Activated B cell treated with CpG ODN at 0.5 μM for 24 hours (primary cell): ENCODE measurements at regions not wholly inside any gene's neighbourhood (a gene's known extent, or its start where the extent isn't known, plus 50 kb on each side); places are given as distances from the start of the nearest gene placed in this dataset.
"Not testable (repeated sequence)": the region's sequence is repeated elsewhere in the genome, so short reads cannot be mapped to it uniquely, and the experiment has no call there.

Source experiments
- ATAC-seq: fragments of 200-7000 bp; cut with Tn5 transposase; one replicate; pipeline ENCODE4 v1.10.0; 2021; ENCODE audit warnings: low read depth, mild to moderate bottlenecking, moderate library complexity
- CTCF ChIA-PET: fragments of 350-600 bp; sonication (Branson Sonifier 250); formaldehyde crosslinking; loops from one replicate; lab custom pipeline; 2021; ENCODE audit warnings: antibody characterized with exemption; lab: Charles Lee
- POLR2A ChIA-PET: fragments of 350-600 bp; sonication (Branson Sonifier 250); formaldehyde crosslinking; loops from one replicate; lab custom pipeline; 2021; ENCODE audit warnings: antibody characterized with exemption; lab: Charles Lee
- DNase-seq: peaks from one replicate; pipeline ENCODE4 v3.0.0; 2022
- H3K27ac Mint-ChIP-seq: one replicate; pipeline ENCODE4 v1.8.0; 2020; ENCODE audit warnings: mixed read lengths
- H3K27me3 Mint-ChIP-seq: one replicate; pipeline ENCODE4 v1.8.0; 2021; ENCODE audit warnings: mixed read lengths
- H3K36me3 Mint-ChIP-seq: one replicate; pipeline ENCODE4 v1.8.0; 2021; ENCODE audit warnings: low read depth, mixed read lengths
- H3K4me1 Mint-ChIP-seq: one replicate; pipeline ENCODE4 v1.8.0; 2021; ENCODE audit warnings: mixed read lengths
- H3K4me3 Mint-ChIP-seq: one replicate; pipeline ENCODE4 v1.8.0; 2020; ENCODE audit warnings: mild to moderate bottlenecking, mixed read lengths
- H3K9me3 Mint-ChIP-seq: one replicate; pipeline ENCODE4 v1.8.0; 2020; ENCODE audit warnings: mixed read lengths
- CTCF ChIP-seq: fragments of 200-600 bp; IDR thresholded peaks from one replicate; pipeline ENCODE4 v1.8.0; 2022; ENCODE audit warnings: antibody characterized with exemption, mild to moderate bottlenecking
- intact Hi-C: fragments of 100-400 bp; cut with micrococcal nuclease; formaldehyde crosslinking; loops from one replicate; pipeline ENCODE4 v1.15.1; 2024

- intact Hi-C loops = no loop called here
- no peaks in the 10 kb centered on the region for H3K36me3 Mint-ChIP-seq
- ATAC-seq (no peak), DNase-seq (no peak)
- ChIA-PET CTCF (no interaction called here), POLR2A (no interaction called here)
- no peaks in the 10 kb centered on the region for H3K27me3 Mint-ChIP-seq
- H3K9me3 Mint-ChIP-seq = no peaks in the 10 kb centered on the region
- H3K4me3 Mint-ChIP-seq = no peak overlapping the region
- H3K4me1 Mint-ChIP-seq = no peaks in the 10 kb centered on the region
- TF ChIP-seq CTCF = no peak
- no peak overlapping the region for H3K27ac Mint-ChIP-seq
These were observed 1761.3 kb upstream of the IGFBP7 start for GRCh38 chr4:58871509-58871908.

GRCh38 chr4:58849026-58849425 is 1738.8 kb upstream of the IGFBP7 start:
- DNase-seq = no peak
- CTCF ChIA-PET = no interaction called here
- Mint-ChIP-seq H3K27ac (no peak overlapping the region), H3K9me3 (peaks cover 8% of the 10 kb centered on the region), H3K4me3 (no peak overlapping the region), H3K4me1 (no peaks in the 10 kb centered on the region), H3K27me3 (no peaks in the 10 kb centered on the region), H3K36me3 (no peaks in the 10 kb centered on the region)
- intact Hi-C loops = no loop called here
- POLR2A ChIA-PET = no interaction called here
- ATAC-seq = no peak
- no peak for TF ChIP-seq CTCF

GRCh38 chr4:58843455-58843854 is 1733.3 kb upstream of the IGFBP7 start:
- peaks cover 20% of the 10 kb centered on the region for H3K9me3 Mint-ChIP-seq
- intact Hi-C loops = no loop called here
- no peak overlapping the region for H3K27ac Mint-ChIP-seq
- no peaks in the 10 kb centered on the region for H3K27me3 Mint-ChIP-seq
- H3K4me3 Mint-ChIP-seq = no peak overlapping the region
- ATAC-seq (no peak), DNase-seq (no peak)
- no peaks in the 10 kb centered on the region for H3K4me1 Mint-ChIP-seq
- POLR2A ChIA-PET = no interaction called here
- no peaks in the 10 kb centered on the region for H3K36me3 Mint-ChIP-seq
- CTCF ChIA-PET = no interaction called here
- TF ChIP-seq CTCF = no peak

- CTCF ChIA-PET = no interaction called here
- H3K4me3 Mint-ChIP-seq = no peak overlapping the region
- intact Hi-C loops = no loop called here
These were observed 1722.9 kb upstream of the IGFBP7 start for GRCh38 chr4:58833126-58833525.

GRCh38 chr4:58825278-58825677 is 1715.1 kb upstream of the IGFBP7 start:
- DNase-seq (no peak), ATAC-seq (no peak)
- Mint-ChIP-seq H3K9me3 (peaks cover 6% of the 10 kb centered on the region), H3K4me3 (no peak overlapping the region), H3K27ac (no peak overlapping the region), H3K36me3 (no peaks in the 10 kb centered on the region), H3K4me1 (no peaks in the 10 kb centered on the region), H3K27me3 (no peaks in the 10 kb centered on the region)
- intact Hi-C loops = no loop called here
- ChIA-PET POLR2A (no interaction called here), CTCF (no interaction called here)
- TF ChIP-seq CTCF = no peak

More at GRCh38 chr4:58833126-58833525, 1722.9 kb upstream of the IGFBP7 start:
- H3K9me3 Mint-ChIP-seq = peaks cover 6% of the 10 kb centered on the region
- POLR2A ChIA-PET = no interaction called here
- H3K4me1 Mint-ChIP-seq = no peaks in the 10 kb centered on the region
- ATAC-seq (no peak), DNase-seq (no peak)
- no peak overlapping the region for H3K27ac Mint-ChIP-seq
- H3K27me3 Mint-ChIP-seq = no peaks in the 10 kb centered on the region
- TF ChIP-seq CTCF = no peak
- H3K36me3 Mint-ChIP-seq = no peaks in the 10 kb centered on the region

- DNase-seq, H3K4me3 Mint-ChIP-seq, ATAC-seq, H3K9me3 Mint-ChIP-seq, H3K27ac Mint-ChIP-seq, H3K36me3 Mint-ChIP-seq, POLR2A ChIA-PET, intact Hi-C loops, H3K4me1 Mint-ChIP-seq, H3K27me3 Mint-ChIP-seq, CTCF ChIA-PET: not testable (repeated sequence)
These were observed 1708.4 kb upstream of the IGFBP7 start for GRCh38 chr4:58818560-58818959.
